Thyroid gland (tissue), 4 donors: ENCODE measurements at regions not wholly inside any gene's neighbourhood (a gene's known extent, or its start where the extent isn't known, plus 50 kb on each side); places are given as distances from the start of the nearest gene placed in this dataset.

Experiments used
- DNase-seq, 2 donors: peaks; one replicate each; pipeline ENCODE4 v3.0.0-alpha.2; 2019
- H3K27ac ChIP-seq, 3 donors: fragments of 200-600 bp; sonication (generic); 1 replicate in 2 of 3; 2 replicates in 1 of 3; pipeline ENCODE4 v1.5.1; 2016 to 2019; ENCODE audit warnings: mild to moderate bottlenecking in 1 of 3, moderate library complexity in 1 of 3
- H3K27me3 ChIP-seq: fragments of 200-600 bp; sonication (generic); one replicate; pipeline ENCODE4 v1.5.1; 2019
- H3K36me3 ChIP-seq, 2 donors: fragments of 200-600 bp; sonication (generic); one replicate each; pipeline ENCODE4 v1.5.1; 2016 to 2019
- H3K4me1 ChIP-seq, 2 donors: fragments of 200-600 bp; sonication (generic); one replicate each; pipeline ENCODE4 v1.5.1; 2017 to 2019
- H3K4me3 ChIP-seq, 3 donors: fragments of 200-600 bp; sonication (generic); replicated peaks in 1 of 3; 1 replicate in 2 of 3; 2 replicates in 1 of 3; pipeline ENCODE4 v1.5.1; 2016; ENCODE audit warnings: mild to moderate bottlenecking in 1 of 3
- H3K9me3 ChIP-seq: fragments of 200-600 bp; sonication (generic); one replicate; pipeline ENCODE4 v1.5.1; 2017
- CTCF ChIP-seq, 6 experiments: fragments of 200-600 bp in 3 of 6; fragments of 450-650 bp in 3 of 6; sonication (generic) in 3 of 6; IDR thresholded peaks; one replicate each; pipeline ENCODE4 v1.5.1; 2016 to 2019; ENCODE audit warnings: antibody characterized with exemption in 6 of 6, mild to moderate bottlenecking in 2 of 6, inconsistent platforms in 1 of 6, moderate library complexity in 1 of 6
- POLR2A ChIP-seq, 2 donors: fragments of 450-650 bp; IDR thresholded peaks; one replicate each; pipeline ENCODE4 v1.6.1; 2017; ENCODE audit warnings: antibody characterized with exemption in 2 of 2, mild to moderate bottlenecking in 2 of 2, moderate library complexity in 1 of 2
- WGBS, 2 donors: methylation state at CpG; one replicate each; pipeline ENCODE4 v1.1.5; 2017; 5-methylcytosine and 5-hydroxymethylcytosine counted together
- intact Hi-C: fragments of 100-400 bp; cut with DNase I; formaldehyde crosslinking; loops from one replicate; pipeline ENCODE4 v1.15.1; 2023

- TF ChIP-seq POLR2A (IDR thresholded peaks at IDR 0.05) (no peak), CTCF (IDR thresholded peaks at IDR 0.05) (no peak)
- 10 to 21% methylated on average over 1 of the region's 1 CpG for WGBS, 2 donors
- peak; percentile 88 to 91 for DNase-seq
- no peaks in the 10 kb centered on the region for H3K27me3 ChIP-seq
- H3K9me3 ChIP-seq: no peaks in the 10 kb centered on the region
- intact Hi-C loops: no loop called here
- no peaks in the 10 kb centered on the region for H3K36me3 ChIP-seq
- H3K27ac ChIP-seq: no peak overlapping the region
- H3K4me1 ChIP-seq: peaks cover 0 to 3% of the 10 kb centered on the region in 2 donors
- H3K4me3 ChIP-seq: no peak overlapping the region
Observed at GRCh38 chr2:224325941-224326340, 76.0 kb downstream of the FAM124B start.

GRCh38 chr2:224324604-224325003 lies 77.3 kb downstream of the FAM124B start:
- 89 to 92% methylated on average over 5 of the region's 5 CpGs for WGBS, 2 donors
- Histone ChIP-seq H3K36me3 (no peaks in the 10 kb centered on the region), H3K27me3 (no peaks in the 10 kb centered on the region), H3K4me3 (no peak overlapping the region), H3K27ac (no peak overlapping the region), H3K4me1 (peaks cover 0 to 3% of the 10 kb centered on the region in 2 donors), H3K9me3 (no peaks in the 10 kb centered on the region)
- intact Hi-C loops: no loop called here
- TF ChIP-seq CTCF (IDR thresholded peaks at IDR 0.05) (no peak), POLR2A (IDR thresholded peaks at IDR 0.05) (no peak)
- no peak for DNase-seq

- intact Hi-C loops: no loop called here
- WGBS, 2 donors: 37 to 42% methylated on average over 1 of the region's 1 CpG
Observed at GRCh38 chr2:224320660-224321059, 81.2 kb downstream of the FAM124B start.

GRCh38 chr2:224319750-224320149 lies 82.2 kb downstream of the FAM124B start:
- no peak overlapping the region for H3K27ac ChIP-seq
- no peaks in the 10 kb centered on the region for H3K36me3 ChIP-seq
- TF ChIP-seq CTCF (IDR thresholded peaks at IDR 0.05) (no peak), POLR2A (IDR thresholded peaks at IDR 0.05) (no peak)
- H3K4me3 ChIP-seq: no peak overlapping the region
- no peaks in the 10 kb centered on the region for H3K9me3 ChIP-seq
- intact Hi-C loops: no loop called here
- 42 to 63% methylated on average over 5 of the region's 5 CpGs for WGBS, 2 donors
- H3K4me1 ChIP-seq: no peaks in the 10 kb centered on the region
- DNase-seq: peak in 1 of 2 donors; percentile 1
- H3K27me3 ChIP-seq: no peaks in the 10 kb centered on the region

More at GRCh38 chr2:224320660-224321059, 81.2 kb downstream of the FAM124B start:
- Histone ChIP-seq H3K27me3 (no peaks in the 10 kb centered on the region), H3K4me3 (no peak overlapping the region), H3K4me1 (peaks cover 0 to 2% of the 10 kb centered on the region in 2 donors), H3K9me3 (no peaks in the 10 kb centered on the region), H3K27ac (no peak overlapping the region), H3K36me3 (no peaks in the 10 kb centered on the region)
- DNase-seq: no peak
- TF ChIP-seq CTCF (IDR thresholded peaks at IDR 0.05): no peak

- TF ChIP-seq POLR2A (IDR thresholded peaks at IDR 0.05): no peak
- TF ChIP-seq CTCF (IDR thresholded peaks at IDR 0.05): no peak
- H3K36me3 ChIP-seq: no peaks in the 10 kb centered on the region
- intact Hi-C loops: no loop called here
- DNase-seq: no peak
- H3K4me1 ChIP-seq: no peaks in the 10 kb centered on the region
- H3K27me3 ChIP-seq: no peaks in the 10 kb centered on the region
- H3K9me3 ChIP-seq: no peaks in the 10 kb centered on the region
- no peak overlapping the region for H3K4me3 ChIP-seq
- 77 to 81% methylated on average over 3 of the region's 3 CpGs for WGBS, 2 donors
- no peak overlapping the region for H3K27ac ChIP-seq
Observed at GRCh38 chr2:224312741-224313140, 89.2 kb downstream of the FAM124B start.
